Endodermal cell (in vitro differentiated cells): ENCODE measurements at regions not wholly inside any gene's neighbourhood (a gene's known extent, or its start where the extent isn't known, plus 50 kb on each side); places are given as distances from the start of the nearest gene placed in this dataset.

ENCODE experiments used
- DNase-seq: peaks from one replicate; pipeline ENCODE4 v3.0.0-alpha.2; 2017
- H3K27ac ChIP-seq: 2 replicates; pipeline ENCODE4 v1.5.1; 2013; ENCODE audit warnings: mild to moderate bottlenecking, low read depth, low read length, moderate library complexity
- H3K27me3 ChIP-seq: 2 replicates; pipeline ENCODE4 v1.6.1; 2013; ENCODE audit warnings: mild to moderate bottlenecking, low read length, moderate library complexity; ENCODE audit not compliant: insufficient read depth, control insufficient read depth, poor library complexity, severe bottlenecking
- H3K36me3 ChIP-seq: 2 replicates; pipeline ENCODE4 v1.7.0; 2013; ENCODE audit warnings: mild to moderate bottlenecking, low read length, moderate library complexity; ENCODE audit not compliant: control insufficient read depth, insufficient read depth
- H3K4me1 ChIP-seq: one replicate; pipeline ENCODE4 v1.7.0; 2013; ENCODE audit warnings: low read length; ENCODE audit not compliant: control insufficient read depth, insufficient read depth
- H3K4me3 ChIP-seq: 2 replicates; pipeline ENCODE4 v1.5.1; 2013; ENCODE audit warnings: mild to moderate bottlenecking, low read length, moderate library complexity
- H3K9ac ChIP-seq: 2 replicates; pipeline ENCODE4 v1.6.1; 2013; ENCODE audit warnings: mild to moderate bottlenecking, low read length, moderate library complexity; ENCODE audit not compliant: poor library complexity, severe bottlenecking; ENCODE audit errors: extremely low read depth
- H3K9me3 ChIP-seq: 2 replicates; pipeline ENCODE4 v1.6.1; 2013; ENCODE audit warnings: mild to moderate bottlenecking, low read length, moderate library complexity; ENCODE audit not compliant: control insufficient read depth
- H3K27ac Mint-ChIP-seq: 2 replicates; pipeline ENCODE4 v1.8.0; 2020; ENCODE audit warnings: mixed read lengths
- H3K27me3 Mint-ChIP-seq: 2 replicates; pipeline ENCODE4 v1.8.0; 2021; ENCODE audit warnings: mild to moderate bottlenecking, mixed read lengths; ENCODE audit not compliant: insufficient read depth
- H3K36me3 Mint-ChIP-seq: 2 replicates; pipeline ENCODE4 v1.8.0; 2020; ENCODE audit warnings: low read depth, mixed read lengths
- H3K4me1 Mint-ChIP-seq: 2 replicates; pipeline ENCODE4 v1.8.0; 2020; ENCODE audit warnings: mixed read lengths
- H3K4me3 Mint-ChIP-seq: 2 replicates; pipeline ENCODE4 v1.8.0; 2020; ENCODE audit warnings: mild to moderate bottlenecking, moderate library complexity, mixed read lengths
- H3K9me3 Mint-ChIP-seq: 2 replicates; pipeline ENCODE4 v1.8.0; 2020; ENCODE audit warnings: mild to moderate bottlenecking, mixed read lengths
- WGBS, 2 experiments: methylation state at CpG; one replicate each; pipeline versions ENCODE4 v1.1.5 to v1.1.7; 2013; ENCODE audit warnings: missing lambda C conversion rate in 2 of 2, mixed read lengths in 1 of 2; ENCODE audit not compliant: insufficient coverage in 1 of 2, insufficient read length in 1 of 2; 5-methylcytosine and 5-hydroxymethylcytosine counted together
- TF ChIP-seq, protein P1 (sequence below): fragments of 200-600 bp; sonication (generic); conservative IDR thresholded peaks from 2 replicates; pipeline ENCODE4 v1.5.0; 2021; ENCODE audit warnings: antibody characterized with exemption, mild to moderate bottlenecking

- H3K36me3 ChIP-seq = no peaks in the 10 kb centered on the region
- H3K4me1 Mint-ChIP-seq = peaks cover 19% of the 10 kb centered on the region
- H3K4me3 Mint-ChIP-seq = no peak overlapping the region
- H3K4me1 ChIP-seq = no peaks in the 10 kb centered on the region
- H3K9me3 ChIP-seq = no peaks in the 10 kb centered on the region
- TF ChIP-seq, protein P1, sequence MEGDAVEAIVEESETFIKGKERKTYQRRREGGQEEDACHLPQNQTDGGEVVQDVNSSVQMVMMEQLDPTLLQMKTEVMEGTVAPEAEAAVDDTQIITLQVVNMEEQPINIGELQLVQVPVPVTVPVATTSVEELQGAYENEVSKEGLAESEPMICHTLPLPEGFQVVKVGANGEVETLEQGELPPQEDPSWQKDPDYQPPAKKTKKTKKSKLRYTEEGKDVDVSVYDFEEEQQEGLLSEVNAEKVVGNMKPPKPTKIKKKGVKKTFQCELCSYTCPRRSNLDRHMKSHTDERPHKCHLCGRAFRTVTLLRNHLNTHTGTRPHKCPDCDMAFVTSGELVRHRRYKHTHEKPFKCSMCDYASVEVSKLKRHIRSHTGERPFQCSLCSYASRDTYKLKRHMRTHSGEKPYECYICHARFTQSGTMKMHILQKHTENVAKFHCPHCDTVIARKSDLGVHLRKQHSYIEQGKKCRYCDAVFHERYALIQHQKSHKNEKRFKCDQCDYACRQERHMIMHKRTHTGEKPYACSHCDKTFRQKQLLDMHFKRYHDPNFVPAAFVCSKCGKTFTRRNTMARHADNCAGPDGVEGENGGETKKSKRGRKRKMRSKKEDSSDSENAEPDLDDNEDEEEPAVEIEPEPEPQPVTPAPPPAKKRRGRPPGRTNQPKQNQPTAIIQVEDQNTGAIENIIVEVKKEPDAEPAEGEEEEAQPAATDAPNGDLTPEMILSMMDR = no peak
- no peaks in the 10 kb centered on the region for H3K36me3 Mint-ChIP-seq
- H3K27me3 ChIP-seq = no peaks in the 10 kb centered on the region
- no peak overlapping the region for H3K9ac ChIP-seq
- H3K4me3 ChIP-seq = no peak overlapping the region
- no peaks in the 10 kb centered on the region for H3K9me3 Mint-ChIP-seq
- peaks cover 12% of the 10 kb centered on the region for H3K27me3 Mint-ChIP-seq
- WGBS, 2 experiments = 87 to 100% methylated on average over 1 of the region's 1 CpG
- no peak overlapping the region for H3K27ac Mint-ChIP-seq
- no peak overlapping the region for H3K27ac ChIP-seq
- DNase-seq = no peak
Measured at GRCh38 chr2:118705032-118705431, 142.4 kb downstream of the EN1 start.

- Histone ChIP-seq H3K9ac (no peak overlapping the region), H3K36me3 (no peaks in the 10 kb centered on the region), H3K27me3 (no peaks in the 10 kb centered on the region), H3K9me3 (no peaks in the 10 kb centered on the region), H3K27ac (no peak overlapping the region), H3K4me1 (no peaks in the 10 kb centered on the region), H3K4me3 (no peak overlapping the region)
- TF ChIP-seq, protein P1 = no peak
- peak; percentile 58 for DNase-seq
- H3K9me3 Mint-ChIP-seq = no peaks in the 10 kb centered on the region
- peaks cover 13% of the 10 kb centered on the region for H3K4me1 Mint-ChIP-seq
- no peaks in the 10 kb centered on the region for H3K36me3 Mint-ChIP-seq
- 66 to 75% methylated on average over 9 to 13 of the region's 13 CpGs for WGBS, 2 experiments
- H3K4me3 Mint-ChIP-seq = no peak overlapping the region
- H3K27me3 Mint-ChIP-seq = peaks cover 19% of the 10 kb centered on the region
- H3K27ac Mint-ChIP-seq = no peak overlapping the region
Measured at GRCh38 chr2:118699447-118700175, 147.8 kb downstream of the EN1 start.

DNA sequence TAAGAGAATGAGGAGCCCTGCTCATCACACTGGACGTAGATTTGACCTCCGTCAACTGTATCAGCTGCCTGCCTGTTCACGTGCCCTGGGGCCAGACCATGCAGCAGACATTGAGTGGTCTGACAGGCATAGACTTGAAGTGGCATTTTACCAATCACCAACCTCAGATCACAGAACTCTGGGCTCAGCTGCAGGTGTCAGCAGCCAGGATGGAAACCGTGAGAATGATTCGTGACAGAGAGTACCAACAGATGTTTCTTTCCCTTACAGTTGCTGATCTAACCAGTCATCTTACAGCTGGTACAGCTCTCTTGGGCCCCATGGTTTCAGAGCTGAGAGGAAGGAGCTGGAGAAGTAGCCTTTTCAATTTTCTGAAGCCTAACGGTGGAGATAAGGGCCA, 148.9 kb downstream of the EN1 start:
- TF ChIP-seq, protein P1 = no peak
- H3K4me1 Mint-ChIP-seq = peaks cover 17% of the 10 kb centered on the region
- H3K9me3 Mint-ChIP-seq = no peaks in the 10 kb centered on the region
- no peak overlapping the region for H3K27ac Mint-ChIP-seq
- H3K27me3 Mint-ChIP-seq = peaks cover 16% of the 10 kb centered on the region
- Histone ChIP-seq H3K27me3 (no peaks in the 10 kb centered on the region), H3K9me3 (no peaks in the 10 kb centered on the region), H3K27ac (no peak overlapping the region), H3K4me3 (no peak overlapping the region), H3K9ac (no peak overlapping the region), H3K36me3 (no peaks in the 10 kb centered on the region), H3K4me1 (peaks cover under 1% of the 10 kb centered on the region)
- WGBS, 2 experiments = 84 to 93% methylated on average over 5 to 6 of the region's 6 CpGs
- no peak overlapping the region for H3K4me3 Mint-ChIP-seq
- DNase-seq = peak; percentile 25
- H3K36me3 Mint-ChIP-seq = no peaks in the 10 kb centered on the region
